ENCODE measurements at regions not wholly inside any gene's neighbourhood (a gene's known extent, or its start where the extent isn't known, plus 50 kb on each side); places are given as distances from the start of the nearest gene placed in this dataset.

DNA sequence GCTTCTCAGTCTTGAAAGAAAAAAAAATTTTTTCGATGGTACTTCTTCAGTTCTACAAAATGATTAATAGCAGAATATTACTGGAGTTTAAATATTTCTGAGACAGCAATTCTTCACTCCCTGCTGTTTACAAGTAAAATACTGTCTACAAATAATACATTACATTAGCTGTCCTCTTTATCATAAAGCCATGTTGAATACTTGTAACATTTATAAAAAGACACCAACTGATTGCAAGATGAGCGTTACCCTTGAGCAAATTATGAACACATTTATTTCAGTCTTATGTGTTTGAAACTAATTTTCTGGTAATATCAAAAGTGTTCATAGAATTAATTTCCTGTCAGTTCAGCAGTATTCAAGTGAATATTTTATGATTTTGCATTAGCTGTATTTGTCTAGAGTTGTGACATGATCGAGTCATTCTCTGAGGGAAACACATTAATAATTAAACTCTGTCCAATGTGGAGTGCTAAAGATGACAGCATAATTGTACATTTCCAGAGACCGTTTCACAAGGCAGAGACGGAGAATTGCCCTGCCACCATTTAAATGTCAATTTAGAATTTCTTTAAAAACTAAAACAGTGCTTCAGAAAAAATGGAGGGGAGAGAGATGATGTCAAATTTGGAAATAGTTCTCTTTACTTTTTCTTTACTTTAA, 1359.0 kb upstream of the ADGRL4 start:
- H3K4me3 ChIP-seq (replicated peaks; ENCODE audit: low read depth, low read length) = no peak overlapping the region
- DNase-seq (ENCODE audit: extremely low read depth, low read depth) = no peak
- TF ChIP-seq, protein P1, sequence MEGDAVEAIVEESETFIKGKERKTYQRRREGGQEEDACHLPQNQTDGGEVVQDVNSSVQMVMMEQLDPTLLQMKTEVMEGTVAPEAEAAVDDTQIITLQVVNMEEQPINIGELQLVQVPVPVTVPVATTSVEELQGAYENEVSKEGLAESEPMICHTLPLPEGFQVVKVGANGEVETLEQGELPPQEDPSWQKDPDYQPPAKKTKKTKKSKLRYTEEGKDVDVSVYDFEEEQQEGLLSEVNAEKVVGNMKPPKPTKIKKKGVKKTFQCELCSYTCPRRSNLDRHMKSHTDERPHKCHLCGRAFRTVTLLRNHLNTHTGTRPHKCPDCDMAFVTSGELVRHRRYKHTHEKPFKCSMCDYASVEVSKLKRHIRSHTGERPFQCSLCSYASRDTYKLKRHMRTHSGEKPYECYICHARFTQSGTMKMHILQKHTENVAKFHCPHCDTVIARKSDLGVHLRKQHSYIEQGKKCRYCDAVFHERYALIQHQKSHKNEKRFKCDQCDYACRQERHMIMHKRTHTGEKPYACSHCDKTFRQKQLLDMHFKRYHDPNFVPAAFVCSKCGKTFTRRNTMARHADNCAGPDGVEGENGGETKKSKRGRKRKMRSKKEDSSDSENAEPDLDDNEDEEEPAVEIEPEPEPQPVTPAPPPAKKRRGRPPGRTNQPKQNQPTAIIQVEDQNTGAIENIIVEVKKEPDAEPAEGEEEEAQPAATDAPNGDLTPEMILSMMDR (IDR thresholded peaks at IDR 0.05; ENCODE audit: low read depth, low read length, missing control alignments) = no peak

DNA sequence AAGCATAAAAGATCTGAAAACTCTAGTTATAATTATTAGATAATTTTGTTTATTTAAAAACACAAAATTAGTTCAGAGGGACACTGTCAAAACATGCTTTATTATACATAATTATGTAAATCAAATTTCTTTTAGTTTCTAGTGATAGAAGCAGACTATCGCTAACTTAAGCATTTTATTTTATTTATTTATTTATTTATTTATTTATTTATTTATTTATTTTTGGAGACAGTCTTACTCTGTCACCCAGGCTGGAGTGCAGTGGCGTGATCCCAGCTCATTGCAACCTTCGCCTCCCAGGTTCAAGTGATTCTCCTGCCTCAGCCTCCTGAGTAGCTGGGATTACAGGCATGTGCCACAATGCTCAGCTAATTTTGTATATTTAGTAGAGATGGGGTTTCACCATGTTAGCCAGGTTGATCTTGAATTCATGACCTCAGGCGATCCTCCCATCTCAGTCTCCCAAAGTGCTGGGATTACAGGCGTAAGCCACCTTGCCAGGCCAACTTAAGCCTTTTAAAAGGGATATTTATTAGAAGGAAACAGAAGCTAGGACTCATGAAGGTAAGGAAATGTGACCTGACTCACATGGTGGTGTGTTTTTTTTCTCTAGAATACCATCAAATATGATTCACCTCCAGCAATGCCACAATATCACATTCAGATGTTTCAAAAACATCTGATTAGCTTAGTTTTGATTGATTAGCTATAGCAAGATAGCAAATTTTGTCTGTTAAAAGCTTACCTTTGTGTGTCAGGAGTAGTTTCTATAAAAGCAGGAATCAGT, 1357.4 kb upstream of the ADGRL4 start:
- DNase-seq (ENCODE audit: extremely low read depth, low read depth) = no peak
- TF ChIP-seq, protein P1 (IDR thresholded peaks at IDR 0.05; ENCODE audit: low read depth, low read length, missing control alignments) = no peak
- H3K4me3 ChIP-seq (replicated peaks; ENCODE audit: low read depth, low read length) = no peak overlapping the region

DNA sequence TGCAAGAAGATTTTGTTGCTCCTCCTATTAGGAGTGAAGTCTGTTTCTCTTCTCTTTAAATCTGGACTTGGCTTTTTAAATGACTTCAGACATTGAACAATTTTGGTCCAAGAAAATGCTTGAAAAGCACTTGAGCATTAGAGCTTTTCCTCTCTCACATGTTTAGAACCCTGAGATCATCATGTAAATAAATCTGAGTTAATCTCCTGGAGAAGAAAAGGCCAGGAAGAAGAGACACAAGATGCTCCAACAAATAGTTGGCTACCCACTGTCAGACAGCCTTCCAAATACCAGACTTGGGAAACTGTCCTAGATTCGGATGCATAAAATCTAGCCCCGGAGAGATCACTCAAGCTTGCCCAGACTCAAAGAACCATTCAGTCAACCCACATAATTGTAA, 1353.1 kb upstream of the ADGRL4 start:
- TF ChIP-seq, protein P1 (IDR thresholded peaks at IDR 0.05; ENCODE audit: low read depth, low read length, missing control alignments) = no peak
- no peak for DNase-seq (ENCODE audit: extremely low read depth, low read depth)
- H3K4me3 ChIP-seq (replicated peaks; ENCODE audit: low read depth, low read length) = no peak overlapping the region

DNA sequence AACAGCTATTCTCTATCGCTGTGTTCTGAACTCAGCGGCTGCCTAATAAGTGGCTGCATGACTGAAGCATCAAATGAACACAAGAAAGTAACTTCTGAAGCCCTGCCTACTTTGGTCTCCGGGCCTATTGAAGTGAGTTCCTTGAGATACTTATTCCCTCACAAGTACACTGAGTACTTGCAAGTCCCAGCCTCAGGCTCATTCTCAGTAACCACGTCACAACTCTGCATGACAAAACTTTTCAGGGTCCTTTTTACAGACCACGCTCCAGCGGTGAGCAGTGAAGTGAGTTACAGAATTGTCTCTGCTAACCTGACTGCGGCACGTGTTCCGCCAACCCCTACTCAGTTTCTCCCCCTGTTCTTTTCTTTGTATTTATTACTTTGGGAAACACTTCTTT, 1342.7 kb upstream of the ADGRL4 start:
- no peak overlapping the region for H3K4me3 ChIP-seq (replicated peaks; ENCODE audit: low read depth, low read length)
- TF ChIP-seq, protein P1 (IDR thresholded peaks at IDR 0.05; ENCODE audit: low read depth, low read length, missing control alignments) = no peak
- no peak for DNase-seq (ENCODE audit: extremely low read depth, low read depth)

DNA sequence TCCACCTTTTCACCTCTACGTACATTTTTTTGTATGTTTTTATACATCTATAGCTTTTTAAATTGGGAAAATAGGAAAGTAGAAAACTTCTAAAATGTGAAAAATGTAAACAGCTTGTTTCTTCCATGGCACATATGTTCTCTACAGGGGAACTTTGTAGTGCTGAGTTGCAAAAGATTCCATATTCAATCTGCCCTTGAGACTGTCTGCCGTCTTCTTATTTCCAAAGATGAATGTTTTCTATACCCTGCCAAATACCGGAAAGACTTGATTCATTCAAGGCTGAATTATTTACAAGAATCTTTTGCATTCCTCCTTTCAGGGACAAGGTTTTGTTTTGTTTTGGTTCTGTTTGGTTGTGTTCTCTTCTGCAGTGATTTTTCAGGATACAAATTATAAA, 1334.5 kb upstream of the ADGRL4 start:
- no peak for DNase-seq (ENCODE audit: extremely low read depth, low read depth)
- no peak overlapping the region for H3K4me3 ChIP-seq (replicated peaks; ENCODE audit: low read depth, low read length)
- TF ChIP-seq, protein P1 (IDR thresholded peaks at IDR 0.05; ENCODE audit: low read depth, low read length, missing control alignments) = no peak

DNA sequence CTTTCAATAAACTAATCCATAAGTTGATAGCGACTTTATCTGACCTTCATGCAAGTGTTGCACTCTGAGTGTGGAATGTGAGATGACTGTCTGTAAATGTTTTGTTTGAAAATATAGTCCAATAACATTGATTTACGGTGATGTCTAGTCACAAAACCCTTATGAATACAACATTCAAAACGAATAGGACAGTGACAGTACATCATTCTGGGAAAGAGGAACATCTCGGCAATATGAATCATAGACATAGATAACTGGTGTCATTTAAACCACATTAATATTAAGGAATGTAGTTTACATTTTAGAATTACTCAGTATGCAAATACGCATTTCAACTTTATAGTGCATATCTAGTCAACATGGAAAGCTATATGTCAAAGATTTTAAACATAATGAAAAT, 1311.6 kb upstream of the ADGRL4 start:
- TF ChIP-seq, protein P1 (IDR thresholded peaks at IDR 0.05; ENCODE audit: low read depth, low read length, missing control alignments) = no peak
- DNase-seq (ENCODE audit: extremely low read depth, low read depth) = no peak
- H3K4me3 ChIP-seq (replicated peaks; ENCODE audit: low read depth, low read length) = no peak overlapping the region
